ENCODE measurements at regions not wholly inside any gene's neighbourhood (a gene's known extent, or its start where the extent isn't known, plus 50 kb on each side); places are given as distances from the start of the nearest gene placed in this dataset.

- TF ChIP-seq CTCF (IDR thresholded peaks at IDR 0.05; ENCODE audit: low read depth, low read length, poor library complexity, severe bottlenecking) (no peak), EZH2phosphoT487 (IDR thresholded peaks at IDR 0.05; ENCODE audit: borderline replicate concordance, low read length) (no peak)
These were observed 180.9 kb downstream of the SMAD2 start for GRCh38 chr18:47749600-47749973.

Measured in DOHH2 (cell line).